ENCODE measurements at regions not wholly inside any gene's neighbourhood (a gene's known extent, or its start where the extent isn't known, plus 50 kb on each side); places are given as distances from the start of the nearest gene placed in this dataset.

- ATAC-seq = peak; percentile 55
- peak; percentile 70 for TF ChIP-seq ZFP3 (CRISPR knock-in tag; IDR thresholded peaks at IDR 0.05)
- 0 out of 2 replicates have a peak, but pooled peaks have one; percentile 66 for TF ChIP-seq CSDC2 (CRISPR knock-in tag; IDR thresholded peaks at IDR 0.05)
- no peak for TF ChIP-seq GLIS3 (CRISPR knock-in tag; IDR thresholded peaks at IDR 0.05)
- TF ChIP-seq, protein P1, sequence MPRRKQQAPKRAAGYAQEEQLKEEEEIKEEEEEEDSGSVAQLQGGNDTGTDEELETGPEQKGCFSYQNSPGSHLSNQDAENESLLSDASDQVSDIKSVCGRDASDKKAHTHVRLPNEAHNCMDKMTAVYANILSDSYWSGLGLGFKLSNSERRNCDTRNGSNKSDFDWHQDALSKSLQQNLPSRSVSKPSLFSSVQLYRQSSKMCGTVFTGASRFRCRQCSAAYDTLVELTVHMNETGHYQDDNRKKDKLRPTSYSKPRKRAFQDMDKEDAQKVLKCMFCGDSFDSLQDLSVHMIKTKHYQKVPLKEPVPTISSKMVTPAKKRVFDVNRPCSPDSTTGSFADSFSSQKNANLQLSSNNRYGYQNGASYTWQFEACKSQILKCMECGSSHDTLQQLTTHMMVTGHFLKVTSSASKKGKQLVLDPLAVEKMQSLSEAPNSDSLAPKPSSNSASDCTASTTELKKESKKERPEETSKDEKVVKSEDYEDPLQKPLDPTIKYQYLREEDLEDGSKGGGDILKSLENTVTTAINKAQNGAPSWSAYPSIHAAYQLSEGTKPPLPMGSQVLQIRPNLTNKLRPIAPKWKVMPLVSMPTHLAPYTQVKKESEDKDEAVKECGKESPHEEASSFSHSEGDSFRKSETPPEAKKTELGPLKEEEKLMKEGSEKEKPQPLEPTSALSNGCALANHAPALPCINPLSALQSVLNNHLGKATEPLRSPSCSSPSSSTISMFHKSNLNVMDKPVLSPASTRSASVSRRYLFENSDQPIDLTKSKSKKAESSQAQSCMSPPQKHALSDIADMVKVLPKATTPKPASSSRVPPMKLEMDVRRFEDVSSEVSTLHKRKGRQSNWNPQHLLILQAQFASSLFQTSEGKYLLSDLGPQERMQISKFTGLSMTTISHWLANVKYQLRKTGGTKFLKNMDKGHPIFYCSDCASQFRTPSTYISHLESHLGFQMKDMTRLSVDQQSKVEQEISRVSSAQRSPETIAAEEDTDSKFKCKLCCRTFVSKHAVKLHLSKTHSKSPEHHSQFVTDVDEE (CRISPR knock-in tag; IDR thresholded peaks at IDR 0.05) = peak; percentile 49; the same call in 1 of the 2 replicates
- TF ChIP-seq, protein P2, sequence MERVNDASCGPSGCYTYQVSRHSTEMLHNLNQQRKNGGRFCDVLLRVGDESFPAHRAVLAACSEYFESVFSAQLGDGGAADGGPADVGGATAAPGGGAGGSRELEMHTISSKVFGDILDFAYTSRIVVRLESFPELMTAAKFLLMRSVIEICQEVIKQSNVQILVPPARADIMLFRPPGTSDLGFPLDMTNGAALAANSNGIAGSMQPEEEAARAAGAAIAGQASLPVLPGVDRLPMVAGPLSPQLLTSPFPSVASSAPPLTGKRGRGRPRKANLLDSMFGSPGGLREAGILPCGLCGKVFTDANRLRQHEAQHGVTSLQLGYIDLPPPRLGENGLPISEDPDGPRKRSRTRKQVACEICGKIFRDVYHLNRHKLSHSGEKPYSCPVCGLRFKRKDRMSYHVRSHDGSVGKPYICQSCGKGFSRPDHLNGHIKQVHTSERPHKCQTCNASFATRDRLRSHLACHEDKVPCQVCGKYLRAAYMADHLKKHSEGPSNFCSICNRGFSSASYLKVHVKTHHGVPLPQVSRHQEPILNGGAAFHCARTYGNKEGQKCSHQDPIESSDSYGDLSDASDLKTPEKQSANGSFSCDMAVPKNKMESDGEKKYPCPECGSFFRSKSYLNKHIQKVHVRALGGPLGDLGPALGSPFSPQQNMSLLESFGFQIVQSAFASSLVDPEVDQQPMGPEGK (CRISPR knock-in tag; IDR thresholded peaks at IDR 0.05; ENCODE audit: borderline replicate concordance) = 0 out of 2 replicates have a peak, but pooled peaks have one; percentile 72
- TF ChIP-seq SNAI2 (CRISPR knock-in tag; IDR thresholded peaks at IDR 0.05) = peak; percentile 44; the same call in 1 of the 2 replicates
- TF ChIP-seq RARB (CRISPR knock-in tag; IDR thresholded peaks at IDR 0.05) = no peak
- peak; percentile 92 for TF ChIP-seq ISL1 (CRISPR knock-in tag; IDR thresholded peaks at IDR 0.05)
- TF ChIP-seq CREB5 (CRISPR knock-in tag; IDR thresholded peaks at IDR 0.05; ENCODE audit: low read depth) = peak; percentile 91
Measured at GRCh38 chr2:45242161-45242741, 233.0 kb upstream of the SIX2 start.

DNA sequence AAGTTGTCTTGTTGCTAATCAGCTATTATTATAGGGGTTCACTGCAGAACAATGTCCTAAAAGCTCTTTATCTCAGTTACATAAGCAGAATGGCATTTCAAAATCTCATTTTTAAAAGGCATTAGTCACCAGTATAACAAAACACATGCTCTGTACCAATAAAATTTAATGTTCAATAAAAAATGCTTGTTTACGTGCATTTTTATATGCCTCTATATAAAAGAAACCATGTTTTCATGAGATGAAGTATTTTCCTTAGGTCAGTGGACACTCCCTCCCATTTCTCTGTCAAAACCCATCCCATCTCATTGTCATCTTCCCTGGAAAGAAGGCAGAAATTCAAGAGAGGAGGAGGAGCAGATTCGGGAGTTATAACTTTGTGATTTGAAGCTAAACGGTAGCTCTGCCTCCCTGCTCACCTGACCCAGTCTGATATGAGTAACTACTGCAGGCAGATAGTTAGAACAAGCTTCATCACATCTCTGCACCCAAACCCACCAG lies 231.9 kb upstream of the SIX2 start:
- TF ChIP-seq GLIS3 (CRISPR knock-in tag; IDR thresholded peaks at IDR 0.05) (no peak), TOX (CRISPR knock-in tag; IDR thresholded peaks at IDR 0.05; ENCODE audit: borderline replicate concordance) (no peak), CREB5 (CRISPR knock-in tag; IDR thresholded peaks at IDR 0.05; ENCODE audit: low read depth) (peak; percentile 91), ZNF8 (CRISPR knock-in tag; IDR thresholded peaks at IDR 0.05) (no peak), ISL1 (CRISPR knock-in tag; IDR thresholded peaks at IDR 0.05) (peak; percentile 98)
- peak; percentile 14 for ATAC-seq

- peak; percentile 81 for ATAC-seq
- no peak for TF ChIP-seq ESRRG (CRISPR knock-in tag; IDR thresholded peaks at IDR 0.05)
- TF ChIP-seq ISL1 (CRISPR knock-in tag; IDR thresholded peaks at IDR 0.05) = peak; percentile 36; the same call in 1 of the 2 replicates
- TF ChIP-seq ZFP3 (CRISPR knock-in tag; IDR thresholded peaks at IDR 0.05) = peak; percentile 38; the same call in 1 of the 2 replicates
Measured at GRCh38 chr2:45237850-45238542, 228.7 kb upstream of the SIX2 start.

- no peak for ATAC-seq
- TF ChIP-seq BACH2 (CRISPR knock-in tag; IDR thresholded peaks at IDR 0.05; ENCODE audit: borderline replicate concordance) (no peak), ZFP30 (CRISPR knock-in tag; IDR thresholded peaks at IDR 0.05) (no peak), ISL1 (CRISPR knock-in tag; IDR thresholded peaks at IDR 0.05) (no peak), SNAI2 (CRISPR knock-in tag; IDR thresholded peaks at IDR 0.05) (no peak), RARB (CRISPR knock-in tag; IDR thresholded peaks at IDR 0.05) (no peak), TOX (CRISPR knock-in tag; IDR thresholded peaks at IDR 0.05; ENCODE audit: borderline replicate concordance) (no peak), ZNF565 (CRISPR knock-in tag; conservative IDR thresholded peaks at IDR 0.05; ENCODE audit: low read depth) (no peak), ZC3H10 (CRISPR knock-in tag; IDR thresholded peaks at IDR 0.05) (no peak), CREB5 (CRISPR knock-in tag; IDR thresholded peaks at IDR 0.05; ENCODE audit: low read depth) (no peak)
- TF ChIP-seq, protein P1 (CRISPR knock-in tag; IDR thresholded peaks at IDR 0.05) = no peak
- TF ChIP-seq, protein P3, sequence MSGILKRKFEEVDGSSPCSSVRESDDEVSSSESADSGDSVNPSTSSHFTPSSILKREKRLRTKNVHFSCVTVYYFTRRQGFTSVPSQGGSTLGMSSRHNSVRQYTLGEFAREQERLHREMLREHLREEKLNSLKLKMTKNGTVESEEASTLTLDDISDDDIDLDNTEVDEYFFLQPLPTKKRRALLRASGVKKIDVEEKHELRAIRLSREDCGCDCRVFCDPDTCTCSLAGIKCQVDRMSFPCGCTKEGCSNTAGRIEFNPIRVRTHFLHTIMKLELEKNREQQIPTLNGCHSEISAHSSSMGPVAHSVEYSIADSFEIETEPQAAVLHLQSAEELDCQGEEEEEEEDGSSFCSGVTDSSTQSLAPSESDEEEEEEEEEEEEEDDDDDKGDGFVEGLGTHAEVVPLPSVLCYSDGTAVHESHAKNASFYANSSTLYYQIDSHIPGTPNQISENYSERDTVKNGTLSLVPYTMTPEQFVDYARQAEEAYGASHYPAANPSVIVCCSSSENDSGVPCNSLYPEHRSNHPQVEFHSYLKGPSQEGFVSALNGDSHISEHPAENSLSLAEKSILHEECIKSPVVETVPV (CRISPR knock-in tag; IDR thresholded peaks at IDR 0.05) = no peak
- TF ChIP-seq, protein P2 (CRISPR knock-in tag; IDR thresholded peaks at IDR 0.05; ENCODE audit: borderline replicate concordance) = no peak
Measured at GRCh38 chr2:45237128-45237527, 227.9 kb upstream of the SIX2 start.
